BJ (cell line): ENCODE measurements at regions not wholly inside any gene's neighbourhood (a gene's known extent, or its start where the extent isn't known, plus 50 kb on each side); places are given as distances from the start of the nearest gene placed in this dataset.
"Not testable (repeated sequence)": the region's sequence is repeated elsewhere in the genome, so short reads cannot be mapped to it uniquely, and the experiment has no call there.

Source experiments
- CTCF ChIA-PET: fragments of 350-600 bp; formaldehyde crosslinking; extraction: SDS; loops from one replicate; lab custom pipeline; 2021; ENCODE audit warnings: antibody characterized with exemption, inconsistent platforms; lab: Yijun Ruan, JAX
- POLR2A ChIA-PET: fragments of 300-600 bp; sonication (Branson Sonifier 250); formaldehyde crosslinking; extraction: SDS; loops from one replicate; lab custom pipeline; 2021; ENCODE audit warnings: antibody characterized with exemption; lab: Charles Lee
- DNase-seq: peaks from one replicate; pipeline ENCODE4 v3.0.0-alpha.2; 2011; ENCODE audit warnings: low read depth
- H3K27me3 ChIP-seq: 2 replicates; pipeline ENCODE4 v1.6.0; 2011; ENCODE audit warnings: low read length; ENCODE audit not compliant: control insufficient read depth, insufficient read depth
- H3K36me3 ChIP-seq: 2 replicates; pipeline ENCODE4 v1.5.1; 2011; ENCODE audit warnings: low read length; ENCODE audit not compliant: control insufficient read depth, insufficient read depth
- H3K4me3 ChIP-seq: 2 replicates; pipeline ENCODE4 v1.5.1; 2011; ENCODE audit warnings: low read depth, mild to moderate bottlenecking, control low read depth, low read length
- TF ChIP-seq, protein P1 (sequence below): IDR thresholded peaks from 2 replicates; pipeline ENCODE4 v1.5.1; 2011; ENCODE audit warnings: low read depth, mild to moderate bottlenecking, control low read depth, inconsistent platforms, low read length, moderate library complexity; ENCODE audit not compliant: insufficient read depth

DNA sequence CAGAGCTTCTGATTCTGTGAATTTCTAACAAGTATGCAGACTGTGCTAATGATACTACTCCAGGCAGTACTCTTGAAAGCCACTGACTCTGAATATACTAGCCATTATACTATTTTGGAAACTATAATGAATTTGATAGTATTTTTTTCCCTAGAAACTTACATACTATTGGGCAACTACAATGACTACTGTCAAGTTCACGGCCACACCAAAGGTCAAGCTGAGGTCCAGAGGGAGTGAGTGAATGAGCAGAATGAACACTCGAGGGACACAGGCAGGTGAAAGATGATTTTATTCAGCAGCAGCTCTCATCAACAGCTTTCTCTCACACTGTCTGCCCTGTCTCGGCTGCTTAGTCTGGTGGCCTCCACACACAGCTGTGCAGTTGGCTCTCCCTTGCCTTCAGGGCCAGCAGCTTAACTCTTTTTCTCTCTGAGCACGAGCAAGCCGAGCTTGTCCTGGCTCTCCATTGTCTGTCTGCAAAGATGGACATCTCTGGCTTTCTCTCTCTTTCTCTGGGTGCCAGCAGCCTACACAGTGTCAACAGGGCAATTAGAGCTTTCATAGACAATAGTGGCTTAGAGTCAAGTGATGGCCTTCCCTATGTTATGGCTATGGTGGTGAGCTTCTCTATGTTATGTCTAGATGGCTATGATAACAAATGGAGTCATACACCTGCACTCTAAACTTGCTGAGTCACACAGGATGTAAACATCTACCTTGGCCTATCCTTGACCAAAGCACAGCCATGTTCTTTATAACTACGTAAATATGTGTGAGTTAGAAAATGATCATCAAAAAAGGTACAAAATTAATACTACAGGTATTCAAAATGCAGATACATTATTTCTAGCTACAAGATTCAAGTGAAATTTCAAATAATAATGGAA lies 362.4 kb downstream of the CGGBP1 start:
- H3K27me3 ChIP-seq = no peaks in the 10 kb centered on the region
- TF ChIP-seq, protein P1, sequence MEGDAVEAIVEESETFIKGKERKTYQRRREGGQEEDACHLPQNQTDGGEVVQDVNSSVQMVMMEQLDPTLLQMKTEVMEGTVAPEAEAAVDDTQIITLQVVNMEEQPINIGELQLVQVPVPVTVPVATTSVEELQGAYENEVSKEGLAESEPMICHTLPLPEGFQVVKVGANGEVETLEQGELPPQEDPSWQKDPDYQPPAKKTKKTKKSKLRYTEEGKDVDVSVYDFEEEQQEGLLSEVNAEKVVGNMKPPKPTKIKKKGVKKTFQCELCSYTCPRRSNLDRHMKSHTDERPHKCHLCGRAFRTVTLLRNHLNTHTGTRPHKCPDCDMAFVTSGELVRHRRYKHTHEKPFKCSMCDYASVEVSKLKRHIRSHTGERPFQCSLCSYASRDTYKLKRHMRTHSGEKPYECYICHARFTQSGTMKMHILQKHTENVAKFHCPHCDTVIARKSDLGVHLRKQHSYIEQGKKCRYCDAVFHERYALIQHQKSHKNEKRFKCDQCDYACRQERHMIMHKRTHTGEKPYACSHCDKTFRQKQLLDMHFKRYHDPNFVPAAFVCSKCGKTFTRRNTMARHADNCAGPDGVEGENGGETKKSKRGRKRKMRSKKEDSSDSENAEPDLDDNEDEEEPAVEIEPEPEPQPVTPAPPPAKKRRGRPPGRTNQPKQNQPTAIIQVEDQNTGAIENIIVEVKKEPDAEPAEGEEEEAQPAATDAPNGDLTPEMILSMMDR = no peak
- H3K4me3 ChIP-seq = no peak overlapping the region
- ChIA-PET POLR2A (no interaction called here), CTCF (interaction anchor here (1.4 kb wide), 1 partner anchor 306 kb away, joined by 4 read pairs; no protein-coding TSS in a partner anchor)
- DNase-seq = no peak
- H3K36me3 ChIP-seq = no peaks in the 10 kb centered on the region

DNA sequence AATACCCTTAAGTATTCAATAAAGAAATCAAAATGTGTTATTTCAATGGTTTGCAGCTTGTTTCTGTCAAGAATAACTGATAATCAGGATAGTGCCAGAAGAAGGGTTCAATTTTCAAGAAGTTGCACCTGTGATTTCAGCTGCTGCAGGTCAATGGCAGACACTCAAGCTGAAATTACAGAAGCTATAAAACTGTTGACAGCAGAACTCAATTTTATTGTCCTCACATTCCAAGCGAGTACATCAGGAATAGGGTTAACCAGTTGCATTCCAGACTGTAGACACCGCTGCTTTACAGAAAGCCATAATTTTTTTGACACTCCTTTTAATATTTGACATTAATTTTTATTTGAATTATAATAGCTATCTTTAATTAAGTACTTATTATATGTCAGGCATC lies 364.1 kb downstream of the CGGBP1 start:
- Histone ChIP-seq H3K27me3 (no peaks in the 10 kb centered on the region), H3K36me3 (no peaks in the 10 kb centered on the region), H3K4me3 (no peak overlapping the region)
- CTCF ChIA-PET = no interaction called here
- POLR2A ChIA-PET = no interaction called here
- TF ChIP-seq, protein P1 = no peak
- no peak for DNase-seq

DNA sequence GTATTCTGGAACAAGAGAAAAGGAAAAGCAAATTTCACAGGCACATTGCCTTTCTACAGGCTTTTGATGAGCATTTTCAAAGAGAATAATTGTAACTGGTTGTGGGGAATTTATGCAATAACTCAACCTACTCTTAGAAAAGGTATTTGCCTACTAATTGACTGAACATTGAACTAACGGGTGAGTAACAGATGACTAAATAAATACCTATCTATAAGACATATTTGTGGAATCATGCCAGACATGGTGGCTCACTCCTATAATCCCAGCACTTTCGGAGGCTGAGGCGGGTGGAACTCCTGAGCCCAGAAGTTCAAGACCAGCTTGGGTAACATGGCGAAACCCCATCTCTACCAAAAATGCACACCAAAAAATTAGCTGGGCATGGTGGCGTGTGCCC lies 367.7 kb downstream of the CGGBP1 start:
- no peaks in the 10 kb centered on the region for H3K27me3 ChIP-seq
- no peak overlapping the region for H3K4me3 ChIP-seq
- CTCF ChIA-PET = no interaction called here
- no peak for DNase-seq
- TF ChIP-seq, protein P1 = no peak
- no peaks in the 10 kb centered on the region for H3K36me3 ChIP-seq
- POLR2A ChIA-PET = no interaction called here

- CTCF ChIA-PET, H3K36me3 ChIP-seq, H3K27me3 ChIP-seq, H3K4me3 ChIP-seq, DNase-seq, POLR2A ChIA-PET: not testable (repeated sequence)
Measured at GRCh38 chr3:87678984-87679660, 379.7 kb downstream of the CGGBP1 start.

DNA sequence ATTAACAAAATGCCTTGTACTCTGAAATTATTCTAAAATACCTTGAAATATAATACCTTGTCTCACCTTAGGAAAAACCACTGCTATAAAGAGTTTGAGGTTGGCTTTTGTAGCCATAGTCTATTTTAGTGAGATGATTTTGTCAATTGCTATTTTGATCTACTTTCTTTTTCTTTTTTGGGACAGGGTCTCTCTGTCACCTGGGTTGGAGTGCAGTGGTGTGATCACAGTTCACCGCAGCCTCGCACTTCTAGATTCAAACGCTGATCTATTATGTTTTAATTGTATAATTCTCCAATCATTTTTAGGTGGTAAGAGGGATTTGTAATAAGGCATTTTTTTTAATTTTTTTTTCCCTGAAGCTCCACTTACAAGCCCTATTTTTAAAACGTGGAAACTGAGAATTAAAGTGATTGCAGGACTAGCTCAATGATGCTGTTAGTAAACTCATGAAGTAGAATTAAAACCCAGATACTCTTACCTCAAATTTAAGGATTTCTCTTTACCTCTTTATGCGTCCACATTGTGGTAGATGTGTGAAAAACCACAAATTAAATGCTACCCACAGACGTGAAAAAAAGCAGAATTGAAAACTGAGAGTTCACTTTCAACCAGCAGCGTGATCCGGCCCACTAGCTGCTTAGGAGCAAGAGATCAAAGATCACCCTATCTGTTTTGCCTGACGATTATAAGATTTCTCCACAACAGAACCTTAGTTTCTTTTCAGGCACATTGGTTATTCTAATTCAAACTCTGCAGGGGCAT lies 384.2 kb downstream of the CGGBP1 start:
- POLR2A ChIA-PET = no interaction called here

More for the DNA sequence above, 384.2 kb downstream of the CGGBP1 start:
- Histone ChIP-seq H3K36me3 (no peaks in the 10 kb centered on the region), H3K27me3 (no peaks in the 10 kb centered on the region), H3K4me3 (no peak overlapping the region)
- DNase-seq = no peak
- TF ChIP-seq, protein P1 = no peak
- CTCF ChIA-PET = no interaction called here
